T-helper 17 cell (primary cell): ENCODE measurements at regions not wholly inside any gene's neighbourhood (a gene's known extent, or its start where the extent isn't known, plus 50 kb on each side); places are given as distances from the start of the nearest gene placed in this dataset.

Experiments
- ATAC-seq: fragments of 150-1000 bp; cut with Tn5 transposase; 2 replicates; pipeline ENCODE4 v1.10.0; 2021; ENCODE audit warnings: mild to moderate bottlenecking, moderate library complexity
- DNase-seq, 3 donors: peaks; one replicate each; pipeline versions ENCODE4 v3.0.0 to v3.0.0-alpha.2; 2020 to 2021
- H3K9me3 ChIP-seq: one replicate; pipeline ENCODE4 v1.7.0; 2013; ENCODE audit warnings: low read length, mild to moderate bottlenecking; ENCODE audit not compliant: control insufficient read depth, poor library complexity, severe bottlenecking
- H3K27ac Mint-ChIP-seq: one replicate; pipeline ENCODE4 v1.8.0; 2022; ENCODE audit warnings: mild to moderate bottlenecking, moderate library complexity, mixed read lengths
- H3K27me3 Mint-ChIP-seq: one replicate; pipeline ENCODE4 v1.8.0; 2022; ENCODE audit warnings: mixed read lengths
- H3K36me3 Mint-ChIP-seq: one replicate; pipeline ENCODE4 v1.8.0; 2022; ENCODE audit warnings: low read depth, mixed read lengths
- H3K4me1 Mint-ChIP-seq: one replicate; pipeline ENCODE4 v1.8.0; 2022; ENCODE audit warnings: mild to moderate bottlenecking, mixed read lengths
- H3K4me3 Mint-ChIP-seq: one replicate; pipeline ENCODE4 v1.8.0; 2022; ENCODE audit warnings: mild to moderate bottlenecking, moderate library complexity, mixed read lengths

- ATAC-seq: no peak
- no peak overlapping the region for H3K27ac Mint-ChIP-seq
- H3K36me3 Mint-ChIP-seq: peaks cover 4% of the 10 kb centered on the region
- H3K9me3 ChIP-seq: no peaks in the 10 kb centered on the region
- no peak overlapping the region for H3K4me3 Mint-ChIP-seq
- no peak for DNase-seq
- H3K27me3 Mint-ChIP-seq: peaks cover 30% of the 10 kb centered on the region
- H3K4me1 Mint-ChIP-seq: no peaks in the 10 kb centered on the region
These were observed 74.1 kb downstream of the ADM start for GRCh38 chr11:10379022-10379421.

- no peak for DNase-seq
- Mint-ChIP-seq H3K4me3 (no peak overlapping the region), H3K36me3 (peaks cover 4% of the 10 kb centered on the region), H3K4me1 (no peaks in the 10 kb centered on the region), H3K27ac (no peak overlapping the region), H3K27me3 (peaks cover 28% of the 10 kb centered on the region)
- ATAC-seq: no peak
- no peaks in the 10 kb centered on the region for H3K9me3 ChIP-seq
These were observed 74.6 kb downstream of the ADM start for GRCh38 chr11:10379426-10379825.

DNA sequence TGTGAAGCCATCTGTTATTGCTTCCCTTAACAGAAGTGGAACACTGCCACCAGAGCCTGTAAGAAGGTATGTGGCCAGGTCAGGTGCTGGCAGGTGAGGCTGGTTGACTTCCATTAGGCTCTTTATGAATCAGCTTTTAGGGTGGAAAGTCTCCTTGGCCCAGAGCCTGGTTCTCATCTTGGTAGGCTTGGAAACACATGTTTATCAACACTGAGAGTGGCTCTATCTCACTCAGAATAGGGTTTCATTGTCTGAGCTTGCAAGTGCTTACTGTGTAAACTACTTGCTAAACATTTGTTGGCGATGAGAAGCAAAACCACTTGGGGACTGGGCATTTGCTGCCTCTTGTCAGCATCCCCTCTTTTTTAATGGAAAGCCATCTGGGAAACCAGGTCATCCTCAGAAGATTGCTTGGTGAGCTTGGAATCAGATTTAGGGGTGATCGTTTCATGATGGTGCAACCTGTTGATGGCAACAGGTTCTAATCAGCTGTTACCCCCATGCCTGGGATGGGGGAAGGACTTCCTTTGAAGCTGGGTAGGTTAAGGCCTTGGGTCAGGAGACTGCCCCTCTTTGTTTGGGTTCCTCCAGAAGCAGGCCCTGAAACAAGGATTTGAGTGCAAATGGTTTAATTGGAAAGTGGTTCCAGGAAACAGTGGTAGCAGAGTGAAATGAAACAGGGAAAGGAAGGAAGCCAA lies 75.0 kb upstream of the AMPD3 start:
- no peaks in the 10 kb centered on the region for H3K9me3 ChIP-seq
- Mint-ChIP-seq H3K27me3 (peaks cover 22% of the 10 kb centered on the region), H3K27ac (no peak overlapping the region), H3K4me3 (no peak overlapping the region), H3K36me3 (peaks cover 4% of the 10 kb centered on the region), H3K4me1 (no peaks in the 10 kb centered on the region)
- ATAC-seq: no peak
- no peak for DNase-seq

DNA sequence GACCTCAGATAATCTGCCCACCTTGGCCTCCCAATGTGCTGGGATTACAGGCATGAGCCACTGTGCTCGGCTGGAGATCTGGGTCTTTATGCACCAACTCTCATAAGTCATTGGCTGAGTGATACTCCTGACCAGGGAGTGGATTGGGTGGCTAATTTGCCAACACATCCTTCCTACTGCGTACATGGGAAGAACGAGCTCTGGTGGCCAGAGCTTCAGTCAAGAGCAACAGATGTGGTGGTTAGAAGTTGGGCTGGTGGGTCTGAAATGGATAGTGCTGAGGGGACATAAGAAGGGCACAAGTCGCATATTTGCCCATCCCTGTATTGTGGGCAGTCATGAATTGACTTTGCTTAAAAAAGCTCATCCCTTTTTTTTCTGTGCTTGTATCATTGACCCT lies 74.1 kb upstream of the AMPD3 start:
- H3K4me1 Mint-ChIP-seq: no peaks in the 10 kb centered on the region
- H3K27ac Mint-ChIP-seq: no peak overlapping the region
- no peak overlapping the region for H3K4me3 Mint-ChIP-seq

GRCh38 chr11:10381736-10382135 lies 73.3 kb upstream of the AMPD3 start:
- Mint-ChIP-seq H3K4me3 (no peak overlapping the region), H3K27me3 (peaks cover 25% of the 10 kb centered on the region), H3K4me1 (no peaks in the 10 kb centered on the region), H3K36me3 (peaks cover 4% of the 10 kb centered on the region), H3K27ac (no peak overlapping the region)
- no peaks in the 10 kb centered on the region for H3K9me3 ChIP-seq
- DNase-seq (no peak), ATAC-seq (no peak)

More for the DNA sequence above, 74.1 kb upstream of the AMPD3 start:
- no peak for ATAC-seq
- Mint-ChIP-seq H3K36me3 (peaks cover 4% of the 10 kb centered on the region), H3K27me3 (peaks cover 17% of the 10 kb centered on the region)
- no peaks in the 10 kb centered on the region for H3K9me3 ChIP-seq
- no peak for DNase-seq

DNA sequence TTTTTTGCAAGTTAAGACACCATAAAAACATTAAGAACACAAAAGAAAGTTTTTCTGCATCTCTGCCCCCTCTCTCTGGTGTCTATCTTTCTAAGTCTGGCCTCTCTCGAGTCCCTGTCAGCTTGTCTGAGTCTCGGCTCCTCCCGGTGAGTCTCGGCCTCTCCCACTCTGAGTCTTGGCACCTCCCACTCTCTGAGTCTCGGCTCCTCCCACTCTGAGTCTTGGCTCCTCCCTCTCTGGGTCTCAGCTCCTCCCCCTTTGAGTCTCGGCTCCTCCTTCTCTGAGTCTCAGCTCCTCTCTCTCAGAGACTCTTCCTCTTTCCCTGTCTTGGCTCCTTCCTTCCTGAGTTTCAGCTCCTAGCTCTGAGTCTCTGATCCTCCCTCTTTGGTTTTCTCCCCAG lies 72.5 kb upstream of the AMPD3 start:
- H3K9me3 ChIP-seq: no peaks in the 10 kb centered on the region
- H3K36me3 Mint-ChIP-seq: peaks cover 4% of the 10 kb centered on the region
- no peak overlapping the region for H3K4me3 Mint-ChIP-seq
- no peak overlapping the region for H3K27ac Mint-ChIP-seq
- peaks cover 2% of the 10 kb centered on the region for H3K4me1 Mint-ChIP-seq
- DNase-seq (no peak), ATAC-seq (no peak)
- peaks cover 33% of the 10 kb centered on the region for H3K27me3 Mint-ChIP-seq

DNA sequence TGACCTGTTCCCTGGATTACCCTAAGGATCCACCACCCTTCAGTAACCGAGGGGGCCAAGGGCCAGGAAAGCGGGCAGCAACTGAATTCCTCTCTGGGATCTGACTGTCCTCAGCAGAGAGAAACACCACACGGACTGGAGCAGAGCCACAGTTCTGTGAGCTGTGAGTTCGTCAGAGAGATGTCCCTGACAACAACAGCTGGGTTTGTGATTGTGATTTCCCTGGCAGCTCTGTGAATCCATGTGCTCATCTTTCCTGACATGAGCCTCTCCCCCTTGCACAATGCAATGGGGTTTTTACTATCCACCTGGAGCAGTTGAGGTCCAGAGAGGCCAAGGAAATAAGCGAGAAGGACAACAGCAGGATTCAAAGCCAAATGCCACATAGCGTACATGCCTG lies 69.4 kb upstream of the AMPD3 start:
- ATAC-seq (no peak), DNase-seq (no peak)
- Mint-ChIP-seq H3K4me3 (no peak overlapping the region), H3K27ac (no peak overlapping the region), H3K27me3 (peaks cover 56% of the 10 kb centered on the region), H3K36me3 (peaks cover 4% of the 10 kb centered on the region), H3K4me1 (peaks cover 2% of the 10 kb centered on the region)
- H3K9me3 ChIP-seq: no peaks in the 10 kb centered on the region

- peaks cover 4% of the 10 kb centered on the region for H3K36me3 Mint-ChIP-seq
- H3K27me3 Mint-ChIP-seq: peaks cover 63% of the 10 kb centered on the region
- H3K4me3 Mint-ChIP-seq: no peak overlapping the region
- peaks cover 2% of the 10 kb centered on the region for H3K4me1 Mint-ChIP-seq
- ATAC-seq (no peak), DNase-seq (no peak)
- H3K9me3 ChIP-seq: no peaks in the 10 kb centered on the region
- no peak overlapping the region for H3K27ac Mint-ChIP-seq
These were observed 68.7 kb upstream of the AMPD3 start for GRCh38 chr11:10386361-10386760.

DNA sequence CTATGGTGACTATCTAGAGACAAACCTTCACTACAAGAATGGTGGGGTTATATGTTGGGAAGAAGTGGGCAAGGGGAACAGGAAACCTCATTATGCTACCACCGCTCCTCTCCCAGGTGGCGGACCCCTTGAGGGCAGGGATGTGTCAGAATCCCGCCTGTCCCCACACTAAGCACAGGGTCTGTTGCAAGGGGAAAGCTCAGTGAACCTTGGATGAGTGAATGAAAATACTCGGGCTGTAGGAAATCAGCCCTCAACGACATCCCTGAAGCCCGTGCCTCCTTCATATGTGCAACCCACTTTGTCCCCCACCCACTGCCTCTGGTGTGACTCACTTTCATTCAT lies 68.2 kb upstream of the AMPD3 start:
- no peak overlapping the region for H3K27ac Mint-ChIP-seq
- H3K27me3 Mint-ChIP-seq: peaks cover 60% of the 10 kb centered on the region
- peaks cover 4% of the 10 kb centered on the region for H3K36me3 Mint-ChIP-seq
- DNase-seq (no peak), ATAC-seq (no peak)
- H3K4me3 Mint-ChIP-seq: no peak overlapping the region
- H3K9me3 ChIP-seq: no peaks in the 10 kb centered on the region
- H3K4me1 Mint-ChIP-seq: peaks cover 2% of the 10 kb centered on the region

- H3K9me3 ChIP-seq: no peaks in the 10 kb centered on the region
- H3K36me3 Mint-ChIP-seq: peaks cover 4% of the 10 kb centered on the region
- H3K4me1 Mint-ChIP-seq: peaks cover 2% of the 10 kb centered on the region
- no peak overlapping the region for H3K27ac Mint-ChIP-seq
- H3K27me3 Mint-ChIP-seq: peaks cover 64% of the 10 kb centered on the region
- ATAC-seq (no peak), DNase-seq (no peak)
- no peak overlapping the region for H3K4me3 Mint-ChIP-seq
These were observed 67.6 kb upstream of the AMPD3 start for GRCh38 chr11:10387206-10388083.

DNA sequence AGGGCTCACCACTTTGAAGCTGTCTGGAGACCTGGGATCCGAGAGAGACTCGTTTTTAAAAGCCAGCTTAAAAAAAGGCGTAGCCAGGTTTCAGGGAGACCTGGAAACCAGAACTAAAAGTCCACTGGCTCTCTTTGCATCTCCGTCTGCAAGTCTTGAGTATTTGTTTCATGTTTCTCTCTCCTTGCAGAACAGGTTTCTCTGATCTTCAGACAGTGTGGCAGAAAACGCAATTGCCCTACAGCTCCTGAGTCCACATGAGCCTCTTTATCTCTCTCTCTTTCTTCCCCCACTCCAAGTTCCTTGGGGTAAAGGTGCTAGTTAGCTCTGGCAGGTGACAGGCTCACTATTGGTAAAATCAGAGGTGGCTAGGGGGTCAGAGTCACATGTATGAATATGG lies 67.0 kb upstream of the AMPD3 start:
- no peak for ATAC-seq
- Mint-ChIP-seq H3K36me3 (peaks cover 2% of the 10 kb centered on the region), H3K27me3 (peaks cover 64% of the 10 kb centered on the region)

DNA sequence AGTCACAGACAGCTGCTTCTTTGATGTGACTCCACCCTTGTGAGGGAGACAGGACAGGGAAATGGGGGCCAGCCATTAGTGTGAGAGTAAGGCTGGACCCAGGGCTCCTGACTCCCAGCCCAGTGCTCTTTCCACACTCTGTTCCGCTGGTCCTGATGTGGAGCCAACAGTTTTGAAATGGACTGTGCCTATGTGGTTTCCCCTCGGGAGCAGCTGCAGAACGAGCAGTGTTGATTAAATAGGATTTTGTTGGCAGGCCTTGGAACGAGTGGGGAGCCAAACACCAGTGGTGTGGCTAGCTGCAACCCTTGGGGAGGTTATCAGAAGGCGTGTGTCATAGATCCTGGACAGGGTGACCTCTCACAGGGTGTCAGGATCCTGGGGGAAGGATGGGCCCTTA lies 66.5 kb upstream of the AMPD3 start:
- DNase-seq (no peak), ATAC-seq (no peak)
- Mint-ChIP-seq H3K4me3 (no peak overlapping the region), H3K27me3 (peaks cover 64% of the 10 kb centered on the region), H3K4me1 (peaks cover 2% of the 10 kb centered on the region), H3K36me3 (peaks cover 2% of the 10 kb centered on the region), H3K27ac (no peak overlapping the region)
- no peaks in the 10 kb centered on the region for H3K9me3 ChIP-seq

More for the DNA sequence above, 67.0 kb upstream of the AMPD3 start:
- H3K4me1 Mint-ChIP-seq: peaks cover 2% of the 10 kb centered on the region
- no peak overlapping the region for H3K27ac Mint-ChIP-seq
- H3K4me3 Mint-ChIP-seq: no peak overlapping the region
- no peak for DNase-seq
- no peaks in the 10 kb centered on the region for H3K9me3 ChIP-seq

DNA sequence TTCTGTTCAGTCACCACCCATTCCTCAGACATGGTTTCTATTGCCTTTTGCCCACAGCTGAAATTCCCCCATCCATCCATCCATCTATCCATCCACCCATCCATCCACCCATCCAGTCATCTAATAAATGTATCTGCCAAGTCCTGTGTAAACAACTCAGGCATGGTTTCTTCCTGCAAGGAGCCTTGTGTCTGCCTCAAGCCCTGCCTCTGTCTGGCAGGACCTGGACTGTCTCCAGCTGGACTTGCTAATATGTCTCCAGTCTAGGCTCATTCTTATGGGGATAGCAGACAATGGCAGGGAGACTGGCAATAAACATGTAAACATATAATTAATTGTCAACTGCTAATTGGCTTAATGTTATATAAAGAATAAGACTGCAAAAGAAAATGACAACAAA lies 64.7 kb upstream of the AMPD3 start:
- no peak overlapping the region for H3K4me3 Mint-ChIP-seq
- peaks cover 76% of the 10 kb centered on the region for H3K27me3 Mint-ChIP-seq
- no peak for ATAC-seq

More for the DNA sequence above, 64.7 kb upstream of the AMPD3 start:
- DNase-seq: no peak
- no peaks in the 10 kb centered on the region for H3K9me3 ChIP-seq
- peaks cover 2% of the 10 kb centered on the region for H3K4me1 Mint-ChIP-seq
- H3K27ac Mint-ChIP-seq: no peak overlapping the region
- peaks cover 5% of the 10 kb centered on the region for H3K36me3 Mint-ChIP-seq
